HepG2 (cell line): ENCODE measurements at regions not wholly inside any gene's neighbourhood (a gene's known extent, or its start where the extent isn't known, plus 50 kb on each side); places are given as distances from the start of the nearest gene placed in this dataset.

Experiments
- ATAC-seq: fragments of 200-7000 bp; cut with Tn5 transposase; 3 replicates; pipeline ENCODE4 v1.9.1; 2020; ENCODE audit warnings: mild to moderate bottlenecking, moderate library complexity
- BruUV-seq: library from RNA; stranded (reverse); fragments of 400-500 nt; replicated peaks from 2 replicates; lab custom pipeline; 2021; lab: Mats Ljungman, UMichigan
- CTCF ChIA-PET: fragments of 300-600 bp; formaldehyde crosslinking; extraction: SDS; loops from one replicate; lab custom pipeline; 2021; ENCODE audit warnings: low total read pairs, inconsistent platforms, low intra/inter-chr PET ratio; lab: Yijun Ruan, JAX
- POLR2A ChIA-PET: fragments of 350-600 bp; sonication (Branson Sonifier 250); formaldehyde crosslinking; loops from one replicate; lab custom pipeline; 2020; ENCODE audit warnings: antibody characterized with exemption, inconsistent platforms; lab: Yijun Ruan, JAX
- DNase-seq: peaks from one replicate; pipeline ENCODE4 v3.0.0-alpha.2; 2015; ENCODE audit warnings: low spot score
- FAIRE-seq: peaks from 3 replicates; lab custom pipeline; 2011; peaks lifted over from hg19 to GRCh38; lab: Jason Lieb, UNC
- H2AFZ ChIP-seq: one replicate; pipeline ENCODE4 v1.6.1; 2011; ENCODE audit warnings: low read length, inconsistent platforms
- H3K27ac ChIP-seq: fragments of 300-600 bp; 3 replicates; pipeline ENCODE4 v1.8.0; 2011; ENCODE audit warnings: mixed run types, mild to moderate bottlenecking, mixed read lengths, low read length, inconsistent platforms; ENCODE audit not compliant: insufficient read depth; ENCODE audit errors: extremely low read length
- H3K27me3 ChIP-seq, 2 experiments: fragments of 200-600 bp in 1 of 2; 2 replicates in 1 of 2; 3 replicates in 1 of 2; pipeline versions ENCODE4 v1.6.0 to v1.8.0; 2011; ENCODE audit warnings: low read length in 2 of 2, mild to moderate bottlenecking in 2 of 2, moderate library complexity in 2 of 2, inconsistent platforms in 1 of 2; ENCODE audit not compliant: insufficient read depth in 2 of 2, control insufficient read depth in 1 of 2
- H3K36me3 ChIP-seq, 2 experiments: fragments of 200-600 bp in 1 of 2; replicated peaks in 1 of 2; 2 replicates in 1 of 2; 3 replicates in 1 of 2; pipeline versions ENCODE4 v1.5.1 to v1.8.0; 2011; ENCODE audit warnings: low read length in 2 of 2, inconsistent platforms in 1 of 2; ENCODE audit not compliant: insufficient read depth in 2 of 2, control insufficient read depth in 1 of 2
- H3K4me1 ChIP-seq: 2 replicates; pipeline ENCODE4 v1.5.1; 2012; ENCODE audit warnings: low read length, inconsistent platforms; ENCODE audit not compliant: insufficient read depth
- H3K4me2 ChIP-seq: 2 replicates; pipeline ENCODE4 v1.6.0; 2011; ENCODE audit warnings: low read depth, low read length, inconsistent platforms
- H3K4me3 ChIP-seq, 3 experiments: fragments of 200-600 bp in 1 of 3; sonication (generic), shearing (Covaris generic) in 1 of 3; replicated peaks in 1 of 3; 2 replicates each; pipeline ENCODE4 v1.5.1; 2011 to 2016; ENCODE audit warnings: low read length in 3 of 3, inconsistent platforms in 2 of 3, low read depth in 2 of 3, mild to moderate bottlenecking in 2 of 3, control low read depth in 1 of 3, mixed read lengths in 1 of 3; ENCODE audit not compliant: insufficient read depth in 1 of 3
- H3K79me2 ChIP-seq: one replicate; pipeline ENCODE4 v1.6.1; 2011; ENCODE audit warnings: low read length, inconsistent platforms; ENCODE audit not compliant: insufficient read depth
- H3K9ac ChIP-seq: 2 replicates; pipeline ENCODE4 v1.6.0; 2011; ENCODE audit warnings: mild to moderate bottlenecking, low read depth, low read length, inconsistent platforms; ENCODE audit not compliant: insufficient read depth
- H3K9me3 ChIP-seq: 2 replicates; pipeline ENCODE4 v1.5.1; 2012; ENCODE audit warnings: mild to moderate bottlenecking, low read length
- H4K20me1 ChIP-seq: 2 replicates; pipeline ENCODE4 v1.6.0; 2011; ENCODE audit warnings: inconsistent platforms, mild to moderate bottlenecking, low read length, moderate library complexity; ENCODE audit not compliant: insufficient read depth
- CREM ChIP-seq, 2 experiments: sonication (generic) in 1 of 2; formaldehyde crosslinking in 1 of 2; IDR thresholded peaks; 2 replicates each; pipeline versions ENCODE4 v1.4.0 to v1.6.1; 2016 to 2020; ENCODE audit warnings: antibody characterized with exemption in 1 of 2, mild to moderate bottlenecking in 1 of 2, missing genetic modification reagents in 1 of 2
- GTF3A ChIP-seq: sonication (generic); formaldehyde crosslinking; conservative IDR thresholded peaks from 2 replicates; pipeline ENCODE4 v1.4.0; 2020; ENCODE audit warnings: mild to moderate bottlenecking, missing genetic modification reagents
- REL ChIP-seq: sonication (generic); formaldehyde crosslinking; conservative IDR thresholded peaks from 2 replicates; pipeline ENCODE4 v1.8.0; 2022; ENCODE audit warnings: mild to moderate bottlenecking, missing genetic modification reagents, moderate library complexity
- RXRA ChIP-seq: sonication (generic); formaldehyde crosslinking; IDR thresholded peaks from 2 replicates; pipeline ENCODE4 v1.5.1; 2020; ENCODE audit warnings: missing genetic modification reagents
- TOE1 ChIP-seq: sonication (generic); formaldehyde crosslinking; IDR thresholded peaks from 2 replicates; pipeline ENCODE4 v1.4.0; 2020; ENCODE audit warnings: mild to moderate bottlenecking, missing genetic modification reagents
- ZKSCAN5 ChIP-seq: sonication (generic); formaldehyde crosslinking; IDR thresholded peaks from 2 replicates; pipeline ENCODE4 v1.5.1; 2020; ENCODE audit warnings: mild to moderate bottlenecking, missing genetic modification reagents
- ZNF124 ChIP-seq: sonication (generic); formaldehyde crosslinking; IDR thresholded peaks from 2 replicates; pipeline ENCODE4 v1.4.0; 2020; ENCODE audit warnings: missing genetic modification reagents
- ZNF18 ChIP-seq: sonication (generic); formaldehyde crosslinking; IDR thresholded peaks from 2 replicates; pipeline ENCODE4 v1.8.0; 2022; ENCODE audit warnings: mild to moderate bottlenecking, missing genetic modification reagents; ENCODE audit not compliant: insufficient replicate concordance
- ZNF263 ChIP-seq: sonication (generic); formaldehyde crosslinking; IDR thresholded peaks from 2 replicates; pipeline ENCODE4 v1.4.0; 2020; ENCODE audit warnings: missing genetic modification reagents
- ZNF274 ChIP-seq: sonication (generic); formaldehyde crosslinking; IDR thresholded peaks from 2 replicates; pipeline ENCODE4 v1.5.1; 2020; ENCODE audit warnings: mild to moderate bottlenecking, missing genetic modification reagents
- ZNF367 ChIP-seq: sonication (generic); formaldehyde crosslinking; IDR thresholded peaks from 2 replicates; pipeline ENCODE4 v1.4.0; 2020; ENCODE audit warnings: missing genetic modification reagents, borderline replicate concordance
- ZNF615 ChIP-seq: sonication (generic); formaldehyde crosslinking; IDR thresholded peaks from 2 replicates; pipeline ENCODE4 v1.5.0; 2020; ENCODE audit warnings: mild to moderate bottlenecking, missing genetic modification reagents, borderline replicate concordance
- ZNF850 ChIP-seq: sonication (generic); formaldehyde crosslinking; conservative IDR thresholded peaks from 2 replicates; pipeline ENCODE4 v1.9.0; 2021; ENCODE audit warnings: mild to moderate bottlenecking, missing genetic modification reagents
- WGBS: methylation state at CpG from one replicate; pipeline ENCODE4 v1.1.6; 2017; ENCODE audit warnings: low lambda C conversion rate; 5-methylcytosine and 5-hydroxymethylcytosine counted together
- in situ Hi-C: cut with HindIII; loops from 2 replicates; pipeline ENCODE4 v1.10.0; 2017; ENCODE audit warnings: low pct_unique_long_range_greater_than_20kb; ENCODE audit not compliant: extremely low pct_ligation_motif_present
- intact Hi-C: fragments of 100-400 bp; cut with micrococcal nuclease; formaldehyde crosslinking; loops from one replicate; pipeline ENCODE4 v1.10.0; 2022; ENCODE audit not compliant: unreplicated experiment

GRCh38 chr22:35488513-35488912, 52.1 kb upstream of the RASD2 start:
- FAIRE-seq (no peak), DNase-seq (no peak), ATAC-seq (no peak; the same call in 2 of the 3 replicates)
- Histone ChIP-seq H3K9me3 (no peaks in the 10 kb centered on the region), H3K4me1 (no peaks in the 10 kb centered on the region), H3K27ac (no peak overlapping the region), H2AFZ (no peak overlapping the region), H4K20me1 (no peaks in the 10 kb centered on the region), H3K4me2 (no peak overlapping the region), H3K4me3 (no peak overlapping the region), H3K27me3 (peaks cover 2 to 27% of the 10 kb centered on the region in 2 experiments; a peak in 2 of 5 replicates), H3K36me3 (no peaks in the 10 kb centered on the region), H3K79me2 (no peaks in the 10 kb centered on the region), H3K9ac (no peak overlapping the region)
- CTCF ChIA-PET = no interaction called here
- POLR2A ChIA-PET = no interaction called here
- in situ Hi-C loops (no loop called here), intact Hi-C loops (no loop called here)
- TF ChIP-seq GTF3A (CRISPR knock-in tag) (no peak), ZNF124 (CRISPR knock-in tag) (no peak), ZNF18 (no peak), REL (no peak), ZNF367 (CRISPR knock-in tag) (no peak), ZNF850 (CRISPR knock-in tag) (no peak), ZKSCAN5 (CRISPR knock-in tag) (no peak), CREM (IDR thresholded peaks at IDR 0.05) (no peak), CREM (CRISPR knock-in tag; IDR thresholded peaks at IDR 0.05) (no peak), ZNF274 (no peak), TOE1 (no peak), RXRA (no peak), ZNF615 (CRISPR knock-in tag) (no peak), ZNF263 (no peak)
- BruUV-seq = no TSS peak
- WGBS = 0% methylated on average over 3 of the region's 3 CpGs
